ENCODE measurements at regions not wholly inside any gene's neighbourhood (a gene's known extent, or its start where the extent isn't known, plus 50 kb on each side); places are given as distances from the start of the nearest gene placed in this dataset.
"Not testable (repeated sequence)": the region's sequence is repeated elsewhere in the genome, so short reads cannot be mapped to it uniquely, and the experiment has no call there.

- no peak for DNase-seq (ENCODE audit: low read depth)
Measured at GRCh38 chr6:170193326-170193821, 97.5 kb downstream of the DLL1 start.

GRCh38 chr6:170192905-170193304, 98.0 kb downstream of the DLL1 start:
- DNase-seq (ENCODE audit: low read depth): no peak

- not testable (repeated sequence) for DNase-seq (ENCODE audit: low read depth)
Measured at GRCh38 chr6:170192101-170192500, 98.8 kb downstream of the DLL1 start.

- no peak for DNase-seq (ENCODE audit: low read depth)
Measured at GRCh38 chr6:170190046-170190445, 100.8 kb downstream of the DLL1 start.

DNA sequence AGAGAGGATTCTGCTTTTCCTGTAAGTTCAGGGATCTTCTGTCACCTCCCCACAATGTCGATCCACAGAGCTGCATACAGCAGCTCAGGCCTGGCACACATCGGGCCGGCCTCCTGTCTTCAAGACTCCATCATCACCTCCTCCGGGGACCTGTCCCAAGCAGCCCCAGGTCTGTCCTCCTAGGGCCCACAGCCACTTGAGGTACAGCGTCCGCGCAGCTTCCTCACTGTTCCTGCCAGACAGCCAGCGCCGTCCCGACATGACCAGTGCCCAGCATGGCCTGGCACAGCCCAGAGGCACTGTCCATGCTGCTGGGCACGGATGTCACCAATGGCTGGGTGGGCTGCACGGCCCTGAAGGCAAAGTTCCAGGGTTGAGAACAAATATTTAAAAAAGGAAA, 101.6 kb downstream of the DLL1 start:
- no peak for DNase-seq (ENCODE audit: low read depth)

DNA sequence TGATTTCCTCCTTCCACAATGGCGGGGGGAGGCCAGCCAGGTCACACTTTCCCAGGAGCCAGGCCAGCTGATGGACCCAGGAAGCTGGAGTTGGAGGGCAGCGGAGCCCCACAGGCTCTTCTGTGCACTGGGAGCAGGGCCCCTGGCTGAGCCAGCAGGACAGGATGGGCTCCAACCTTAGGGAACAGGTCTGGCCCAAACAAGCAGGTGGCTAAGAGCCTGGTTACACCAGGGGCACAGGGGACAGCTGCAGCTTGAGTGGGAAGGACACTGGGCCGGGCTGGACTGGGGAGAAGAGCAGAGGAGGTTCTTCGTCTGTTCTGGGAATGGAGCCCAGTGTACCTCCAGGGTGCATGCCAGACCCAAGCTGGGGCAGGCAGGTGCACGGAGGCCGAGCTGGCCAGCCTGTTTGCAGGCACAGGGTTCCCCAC, 102.3 kb downstream of the DLL1 start:
- DNase-seq (ENCODE audit: low read depth): no peak

DNA sequence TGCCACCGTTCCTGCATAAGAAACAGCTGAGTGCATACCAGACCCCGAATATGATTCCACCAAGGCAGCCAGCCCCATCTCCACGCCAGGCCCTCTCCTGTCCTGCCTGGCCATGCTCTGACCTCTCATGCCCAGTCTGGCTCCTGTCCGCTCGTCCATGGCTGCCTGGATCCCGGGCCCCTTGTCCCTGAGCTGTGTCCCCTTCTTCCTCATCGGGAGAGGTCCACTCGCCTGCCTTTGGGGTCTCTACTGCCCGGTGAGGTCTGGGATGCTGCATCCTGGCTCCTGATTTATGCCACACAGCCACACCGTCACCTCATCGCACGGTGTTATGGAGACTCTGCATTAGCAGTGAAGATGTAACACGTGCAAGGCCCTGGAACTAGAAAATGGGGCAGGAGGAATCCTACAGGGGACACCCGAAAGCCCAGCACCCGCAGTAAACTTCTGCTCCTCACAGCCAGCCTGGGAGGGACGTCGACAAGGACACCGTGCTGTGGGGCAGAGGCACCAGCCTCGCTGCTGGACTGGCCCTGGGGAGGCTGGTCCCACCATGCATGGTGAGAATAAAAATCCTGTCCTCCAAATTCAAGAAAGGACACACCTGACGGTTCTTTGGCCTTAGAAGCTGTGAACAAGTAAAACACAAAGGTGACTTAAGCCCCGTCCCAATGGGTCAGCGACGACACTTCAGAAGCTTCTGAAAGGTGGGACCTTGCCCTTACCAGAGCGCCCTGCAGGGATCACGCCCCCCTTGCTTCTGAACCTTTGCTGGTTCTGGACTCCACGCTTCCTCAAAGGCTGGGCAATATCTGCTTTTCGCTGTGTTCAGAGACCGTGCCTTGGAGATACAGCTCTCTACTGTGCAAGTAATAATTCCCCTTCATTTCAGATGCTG, 103.0 kb downstream of the DLL1 start:
- DNase-seq (ENCODE audit: low read depth): no peak

DNA sequence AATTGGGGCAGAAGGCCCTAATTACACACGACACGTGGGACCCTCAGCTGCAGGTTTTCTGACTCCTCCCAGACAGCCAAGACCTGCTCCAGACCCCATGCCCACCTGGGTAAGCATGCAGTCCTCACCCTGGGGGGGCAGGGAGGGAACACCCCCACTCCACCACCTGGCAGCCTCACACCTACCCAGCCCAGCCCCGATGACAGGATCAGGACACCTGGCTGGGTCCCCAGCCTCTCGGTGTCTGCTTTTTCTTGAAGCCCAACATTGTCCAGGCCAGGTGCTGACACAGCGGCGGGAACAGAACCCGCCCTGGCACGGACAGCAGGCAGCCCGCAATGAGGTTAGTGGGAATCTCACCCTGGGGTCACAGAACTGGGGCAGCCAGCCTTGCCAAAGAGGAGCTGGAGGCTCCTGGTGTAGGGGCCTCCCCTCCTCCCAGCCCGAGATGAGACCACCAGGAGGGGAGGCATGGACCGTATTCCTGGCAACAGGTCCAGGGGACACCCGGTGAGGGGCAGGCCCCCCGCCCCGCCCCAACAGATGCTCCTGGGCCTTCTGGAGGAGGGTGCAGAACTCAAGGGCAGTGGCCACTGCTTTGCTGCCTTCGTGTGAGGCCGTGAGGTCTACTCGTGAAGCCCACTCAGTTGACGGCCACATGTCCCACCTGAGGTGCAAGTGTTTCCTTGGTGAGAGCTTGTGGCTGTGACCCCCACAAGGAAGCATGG, 103.8 kb downstream of the DLL1 start:
- no peak for DNase-seq (ENCODE audit: low read depth)

DNA sequence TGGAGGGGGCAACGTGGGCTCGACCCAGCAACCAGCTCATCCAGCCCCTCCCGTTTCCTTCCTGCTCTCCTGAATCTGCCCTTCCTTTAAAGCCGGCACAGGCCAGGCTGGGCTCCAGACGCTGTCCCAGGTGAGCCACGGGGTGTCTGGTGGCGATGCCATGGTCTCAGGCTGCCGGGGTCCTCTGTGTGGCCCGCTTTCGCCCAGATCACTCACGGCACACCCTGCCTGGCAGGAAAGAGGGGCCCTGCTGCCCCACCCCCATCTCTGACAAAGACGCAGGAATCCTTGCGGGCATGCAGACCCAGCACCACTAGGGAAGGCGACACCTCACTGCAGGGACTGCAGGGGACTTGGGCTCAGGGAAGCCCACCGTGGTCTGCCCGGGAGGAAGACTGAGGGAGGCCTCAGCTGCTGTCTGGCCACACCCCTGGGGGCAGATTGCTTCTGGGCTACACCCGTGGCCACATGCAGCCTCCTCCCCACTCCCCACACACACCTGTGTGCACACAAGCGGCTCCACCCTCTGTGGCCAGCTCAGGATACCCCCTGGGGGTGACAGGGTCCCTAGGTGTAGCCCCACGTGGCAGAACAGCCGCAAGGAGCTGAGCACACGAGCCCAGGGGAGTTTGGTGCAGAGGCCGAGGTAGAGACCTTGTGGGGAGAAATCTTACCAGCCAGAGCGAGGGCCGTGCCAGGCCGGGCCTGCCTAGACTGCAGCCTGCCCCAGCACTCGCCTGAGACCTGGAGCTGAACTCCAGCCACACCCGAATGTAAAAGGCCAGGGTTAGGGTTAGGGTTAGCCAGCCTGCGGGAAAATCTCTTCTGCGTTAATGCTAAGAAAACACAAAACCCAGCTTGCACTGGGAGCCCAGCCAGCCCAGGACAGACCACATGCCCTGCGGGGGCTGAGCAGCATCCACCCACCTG, 104.6 kb downstream of the DLL1 start:
- no peak for DNase-seq (ENCODE audit: low read depth)

- DNase-seq (ENCODE audit: low read depth): no peak
Measured at GRCh38 chr6:170185175-170185978, 105.5 kb downstream of the DLL1 start.

- DNase-seq (ENCODE audit: low read depth): no peak
Measured at GRCh38 chr6:170184316-170184715, 106.6 kb downstream of the DLL1 start.

DNA sequence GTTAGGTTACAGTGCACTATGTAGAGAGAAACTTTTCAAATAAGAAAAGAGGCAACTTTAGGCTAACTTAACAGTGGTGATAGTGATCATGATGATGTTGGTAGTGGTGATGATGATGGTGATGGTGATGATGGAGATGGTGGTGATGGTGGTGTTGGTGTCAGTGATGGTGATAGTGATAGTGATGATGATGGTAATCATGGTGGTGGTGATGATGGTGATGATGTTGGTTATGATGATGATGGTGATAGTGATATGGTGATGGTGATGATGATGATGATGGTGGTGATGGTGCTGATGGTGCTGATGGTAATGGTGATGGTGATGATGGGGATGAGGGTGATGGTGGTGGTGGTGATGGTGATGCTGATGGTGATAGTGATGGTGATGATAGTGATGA, 107.4 kb downstream of the DLL1 start:
- DNase-seq (ENCODE audit: low read depth): no peak

DNA sequence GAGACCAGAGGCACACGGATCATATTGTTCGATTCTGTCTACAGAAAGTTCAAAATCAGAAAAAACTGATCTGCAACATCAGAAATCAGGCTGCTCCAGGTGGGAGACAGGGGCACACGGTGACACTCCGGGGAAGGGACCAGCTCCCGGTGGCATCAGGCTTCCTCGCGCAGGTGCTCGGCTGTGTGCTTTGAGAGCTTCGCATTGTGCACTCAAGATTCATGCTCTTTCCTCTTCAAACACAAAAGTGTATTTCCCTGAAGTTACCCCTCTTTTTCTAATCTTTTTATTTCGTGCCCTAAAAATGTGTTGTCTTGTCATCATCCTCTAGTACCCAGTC, 108.1 kb downstream of the DLL1 start:
- no peak for DNase-seq (ENCODE audit: low read depth)

DNA sequence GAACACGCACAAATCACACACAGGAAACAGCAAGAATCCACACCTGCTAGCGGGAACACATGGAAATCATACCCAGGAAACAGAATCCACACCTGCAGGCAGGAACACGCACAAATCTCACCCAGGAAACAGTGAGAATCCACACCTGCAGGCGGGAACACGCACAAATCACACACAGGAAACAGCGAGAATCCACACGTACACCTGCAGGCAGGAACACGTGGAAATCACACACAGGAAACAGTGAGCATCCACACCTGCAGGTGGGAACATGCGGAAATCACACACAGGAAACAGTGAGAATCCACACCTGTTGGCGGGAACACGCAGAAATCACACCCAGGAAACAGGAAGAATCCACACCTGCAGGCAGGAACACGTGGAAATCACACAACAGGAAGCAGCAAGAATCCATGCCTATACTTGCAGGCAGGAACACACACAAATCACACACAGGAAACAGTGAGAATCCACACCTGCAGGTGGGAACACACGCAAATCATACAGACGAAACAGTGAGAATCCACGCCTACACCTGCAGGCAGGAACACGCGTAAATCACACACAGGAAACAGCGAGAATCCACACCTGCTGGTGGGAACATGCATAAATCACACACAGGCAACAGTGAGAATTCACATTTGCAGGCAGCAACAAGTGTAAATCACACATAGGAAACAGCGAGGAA, 108.6 kb downstream of the DLL1 start:
- no peak for DNase-seq (ENCODE audit: low read depth)

DNA sequence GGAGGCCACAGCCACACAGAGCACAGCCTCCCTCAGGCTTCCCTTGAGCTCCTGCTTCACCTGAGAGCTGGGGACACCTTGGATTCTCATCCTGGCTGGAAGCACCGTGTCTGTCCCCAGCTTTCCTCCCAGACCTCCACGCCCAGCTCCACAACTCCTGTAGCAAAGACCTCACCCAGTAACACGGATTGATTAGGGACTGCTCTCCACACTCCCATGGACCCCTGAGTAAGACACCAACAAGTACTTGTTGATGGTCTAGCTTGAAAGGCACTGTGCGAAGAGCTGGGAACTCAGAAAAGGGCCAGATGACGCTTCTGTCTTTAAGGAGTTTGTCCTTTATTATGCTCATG, 109.6 kb downstream of the DLL1 start:
- DNase-seq (ENCODE audit: low read depth): no peak

GRCh38 chr6:170180671-170181337, 110.1 kb downstream of the DLL1 start:
- no peak for DNase-seq (ENCODE audit: low read depth)

DNA sequence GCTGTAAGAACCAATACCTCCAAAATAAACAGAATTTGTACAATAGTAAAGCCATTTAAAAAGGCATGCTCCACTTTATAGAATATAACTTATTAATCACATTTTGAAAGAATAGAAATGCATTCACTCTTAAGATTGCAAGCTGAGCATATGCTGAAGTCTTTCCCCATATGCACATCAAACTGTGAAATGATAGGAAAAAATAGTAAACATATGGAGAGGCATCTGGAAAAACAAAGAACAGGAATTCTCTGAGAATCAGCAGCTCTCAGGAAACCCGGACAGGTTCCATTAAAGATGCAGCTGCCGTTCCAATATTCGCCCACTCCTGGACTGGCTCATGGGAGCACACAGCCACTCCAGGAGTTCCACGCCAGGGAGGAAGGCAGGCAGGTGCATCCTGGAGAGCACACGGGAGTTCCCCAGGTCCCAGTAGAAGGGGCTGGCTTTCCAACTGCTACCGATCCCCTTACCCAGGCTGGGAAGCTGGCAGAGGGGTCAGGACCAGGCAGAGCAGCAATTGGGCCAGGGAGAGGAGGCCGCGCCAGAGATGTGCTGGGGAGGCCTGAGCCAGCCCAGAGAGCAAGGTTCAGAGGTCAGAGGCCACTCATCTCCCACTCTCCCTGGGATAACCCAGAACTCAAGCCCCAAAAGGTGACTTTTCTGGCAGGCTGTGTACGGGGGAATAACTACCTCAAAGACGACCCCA, 111.1 kb downstream of the DLL1 start:
- DNase-seq (ENCODE audit: low read depth): no peak

- no peak for DNase-seq (ENCODE audit: low read depth)
Measured at GRCh38 chr6:170178561-170179477, 112.1 kb downstream of the DLL1 start.
